Amniotic epithelial cell (primary cell): ENCODE measurements at regions not wholly inside any gene's neighbourhood (a gene's known extent, or its start where the extent isn't known, plus 50 kb on each side); places are given as distances from the start of the nearest gene placed in this dataset.

Source experiments
- DNase-seq: peaks from one replicate; pipeline ENCODE4 v3.0.0-alpha.2; 2010; ENCODE audit warnings: low read depth

- no peak for DNase-seq
These were observed 156.4 kb downstream of the PTGER3 start for GRCh38 chr1:70891051-70891843.

- no peak for DNase-seq
These were observed 155.5 kb downstream of the PTGER3 start for GRCh38 chr1:70892140-70892539.

GRCh38 chr1:70892930-70893329 lies 154.7 kb downstream of the PTGER3 start:
- no peak for DNase-seq

- DNase-seq: no peak
These were observed 154.2 kb downstream of the PTGER3 start for GRCh38 chr1:70893381-70893780.

- DNase-seq: no peak
These were observed 152.1 kb downstream of the PTGER3 start for GRCh38 chr1:70895531-70895930.

- DNase-seq: no peak
These were observed 151.4 kb downstream of the PTGER3 start for GRCh38 chr1:70896224-70896623.

- no peak for DNase-seq
These were observed 150.3 kb downstream of the PTGER3 start for GRCh38 chr1:70897273-70897672.

- DNase-seq: no peak
These were observed 147.9 kb downstream of the PTGER3 start for GRCh38 chr1:70899735-70900134.

GRCh38 chr1:70902211-70902610 lies 145.4 kb downstream of the PTGER3 start:
- DNase-seq: no peak

- DNase-seq: no peak
These were observed 140.8 kb downstream of the PTGER3 start for GRCh38 chr1:70906800-70907199.

- no peak for DNase-seq
These were observed 139.9 kb downstream of the PTGER3 start for GRCh38 chr1:70907563-70908310.

- DNase-seq: no peak
These were observed 138.3 kb downstream of the PTGER3 start for GRCh38 chr1:70909262-70909822.

- DNase-seq: no peak
These were observed 137.6 kb downstream of the PTGER3 start for GRCh38 chr1:70910013-70910412.

- no peak for DNase-seq
These were observed 135.8 kb downstream of the PTGER3 start for GRCh38 chr1:70911861-70912260.

GRCh38 chr1:70914224-70914623 lies 133.4 kb downstream of the PTGER3 start:
- DNase-seq: no peak

GRCh38 chr1:70915258-70916033 lies 132.2 kb downstream of the PTGER3 start:
- no peak for DNase-seq

GRCh38 chr1:70916034-70916427 lies 131.6 kb downstream of the PTGER3 start:
- DNase-seq: no peak

- no peak for DNase-seq
These were observed 127.8 kb downstream of the PTGER3 start for GRCh38 chr1:70919706-70920323.
